Forelimb muscle (tissue), 1 donor: ENCODE measurements at regions not wholly inside any gene's neighbourhood (a gene's known extent, or its start where the extent isn't known, plus 50 kb on each side); places are given as distances from the start of the nearest gene placed in this dataset.

Experiments
- DNase-seq: peaks from one replicate; pipeline ENCODE4 v3.0.0-alpha.2; 2013; ENCODE audit warnings: low read depth

DNA sequence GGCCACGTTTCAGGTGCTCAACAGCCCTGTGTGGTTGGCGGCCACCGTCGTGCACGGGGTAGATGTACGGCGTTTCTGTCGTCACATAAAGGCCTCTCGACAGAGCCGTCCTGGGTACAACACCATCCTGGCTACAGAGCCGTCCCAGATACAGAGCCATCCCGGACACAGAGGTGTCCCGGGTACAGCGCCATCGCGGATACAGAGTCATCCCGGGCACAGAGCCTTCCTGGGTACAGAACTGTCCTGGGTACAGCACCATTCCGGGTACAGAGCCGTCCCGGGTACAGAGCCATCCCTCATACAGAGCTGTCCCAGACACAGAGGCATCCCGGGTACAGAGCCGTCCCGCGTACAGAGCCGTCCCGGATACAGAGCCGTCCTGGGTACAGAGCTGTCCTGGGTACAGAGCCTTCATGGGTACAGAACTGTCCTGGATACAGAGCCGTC lies 222.7 kb upstream of the SOX1 start:
- no peak for DNase-seq

DNA sequence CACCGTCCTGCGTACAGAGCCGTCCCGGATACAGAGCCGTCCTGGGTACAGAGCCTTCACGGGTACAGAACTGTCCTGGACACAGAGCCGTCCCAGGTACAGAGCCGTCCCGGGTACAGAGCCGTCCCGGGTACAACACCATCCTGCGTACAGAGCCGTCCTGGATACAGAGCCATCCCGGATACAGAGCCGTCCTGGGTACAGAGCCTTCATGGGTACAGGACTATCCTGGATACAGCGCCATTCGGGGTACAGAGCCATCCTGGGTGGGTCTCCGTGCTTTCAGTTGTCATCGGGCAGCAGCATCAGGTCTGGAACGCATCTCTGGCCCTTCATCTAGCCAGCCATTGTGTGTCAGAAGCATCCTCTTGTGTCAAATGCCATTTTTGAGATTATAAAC lies 222.3 kb upstream of the SOX1 start:
- DNase-seq, result no peak

DNA sequence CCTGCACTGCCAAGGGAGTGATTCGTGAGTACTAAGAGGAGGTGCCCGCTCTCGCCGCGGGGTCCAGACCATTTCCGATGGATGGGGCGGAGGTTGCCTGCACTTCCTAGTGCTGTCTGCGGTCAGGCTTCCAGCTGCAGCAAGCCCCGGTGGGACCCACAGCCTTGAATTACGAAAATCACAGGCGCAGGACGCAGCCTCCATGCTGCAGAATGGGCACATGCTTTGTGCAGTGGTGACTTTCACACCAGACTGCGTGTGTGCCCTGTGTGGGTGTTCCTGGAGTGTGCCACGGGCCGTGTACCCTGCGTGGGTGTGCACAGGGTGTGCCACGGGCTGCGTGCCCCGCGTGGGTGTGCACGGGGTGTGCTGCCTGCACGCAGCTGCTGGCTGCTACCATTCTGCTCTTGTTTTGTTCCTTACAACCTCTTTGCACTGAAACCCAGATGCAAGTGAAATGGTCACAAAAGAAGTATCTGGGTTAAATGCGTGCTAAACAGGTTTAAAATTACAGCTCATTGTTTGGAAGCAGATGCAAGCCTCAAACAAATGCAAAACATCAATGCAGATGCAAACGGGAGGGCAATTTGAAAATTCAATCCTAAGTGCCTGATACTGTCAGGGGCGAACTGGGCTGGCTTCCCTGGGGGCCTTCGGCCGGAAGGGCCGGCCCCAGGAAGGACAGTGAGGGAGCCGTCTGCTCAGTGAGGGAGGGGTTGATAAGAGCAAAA lies 221.2 kb upstream of the SOX1 start:
- no peak for DNase-seq

DNA sequence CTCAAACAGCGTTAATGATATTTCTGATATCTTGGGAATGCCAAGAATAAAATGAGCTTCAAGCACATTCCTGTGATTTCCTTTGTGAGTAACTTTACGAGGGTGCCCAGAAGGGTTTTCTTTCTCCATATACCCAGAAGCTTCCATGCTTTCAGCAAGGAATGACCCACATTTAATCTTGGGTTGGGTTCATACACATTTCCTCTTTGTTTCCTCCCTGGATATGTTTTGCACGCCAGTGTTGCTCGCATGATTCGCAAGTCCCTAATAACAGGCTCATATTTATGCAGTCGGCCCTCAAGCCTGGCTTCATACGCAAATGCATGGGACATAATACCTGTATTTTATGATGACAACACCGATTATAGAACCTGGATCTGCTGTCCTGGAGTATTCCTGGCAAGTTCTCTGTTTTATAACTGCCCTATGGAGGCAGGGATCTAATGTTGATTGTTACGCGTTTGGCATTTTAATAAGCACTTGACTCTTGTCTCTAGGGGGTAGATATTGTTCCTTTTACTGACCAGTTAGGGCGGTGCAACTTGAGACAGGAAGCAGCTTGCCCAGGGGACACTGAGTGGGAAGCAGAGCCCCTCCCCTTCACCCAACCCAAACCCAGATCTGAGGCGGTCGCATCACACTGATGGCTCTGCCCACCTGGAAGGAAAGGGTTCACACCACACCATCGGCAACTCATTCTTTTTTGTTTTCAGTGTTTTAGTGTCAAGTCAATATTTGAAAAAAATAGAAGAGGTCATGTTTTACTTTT lies 220.4 kb upstream of the SOX1 start:
- DNase-seq, result no peak

DNA sequence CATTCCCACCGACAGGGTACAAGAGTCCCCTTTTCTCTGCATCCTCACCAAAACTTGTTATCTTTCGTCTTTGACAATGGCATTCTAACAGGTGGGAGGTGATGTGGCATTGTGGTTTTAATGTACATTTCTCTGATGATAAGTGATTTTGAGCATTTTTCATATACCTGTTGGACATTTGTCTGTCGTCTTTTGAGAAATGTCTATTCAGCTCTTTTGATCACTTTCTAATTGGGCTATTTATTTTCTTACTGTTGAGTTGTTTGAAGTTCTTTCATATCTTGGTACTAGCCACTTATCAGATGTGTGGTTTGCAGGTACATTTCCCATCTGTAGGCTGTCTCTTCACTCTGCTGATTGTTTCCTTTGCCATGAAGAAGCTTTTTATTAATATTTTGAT lies 219.0 kb upstream of the SOX1 start:
- DNase-seq, result no peak

DNA sequence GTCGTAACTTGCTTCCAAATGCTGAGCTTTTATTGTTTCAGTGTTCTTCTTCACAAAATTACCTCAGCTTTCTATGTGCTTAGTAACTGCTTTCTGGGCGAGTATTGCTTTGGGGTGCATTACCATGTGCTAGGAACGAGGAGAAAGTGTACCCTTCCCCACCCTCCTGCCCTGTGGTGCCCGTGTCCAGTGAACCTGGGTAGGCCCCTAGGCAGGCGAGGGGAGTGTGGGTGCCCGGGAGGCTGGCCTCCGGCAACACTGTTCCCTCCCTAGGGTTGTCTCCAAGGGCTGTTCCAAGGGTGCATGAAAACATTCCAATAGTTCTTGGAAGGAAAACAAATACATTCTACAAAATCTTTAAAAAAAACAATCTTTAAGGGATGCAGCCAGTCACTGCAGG lies 216.5 kb upstream of the SOX1 start:
- DNase-seq, result no peak

DNA sequence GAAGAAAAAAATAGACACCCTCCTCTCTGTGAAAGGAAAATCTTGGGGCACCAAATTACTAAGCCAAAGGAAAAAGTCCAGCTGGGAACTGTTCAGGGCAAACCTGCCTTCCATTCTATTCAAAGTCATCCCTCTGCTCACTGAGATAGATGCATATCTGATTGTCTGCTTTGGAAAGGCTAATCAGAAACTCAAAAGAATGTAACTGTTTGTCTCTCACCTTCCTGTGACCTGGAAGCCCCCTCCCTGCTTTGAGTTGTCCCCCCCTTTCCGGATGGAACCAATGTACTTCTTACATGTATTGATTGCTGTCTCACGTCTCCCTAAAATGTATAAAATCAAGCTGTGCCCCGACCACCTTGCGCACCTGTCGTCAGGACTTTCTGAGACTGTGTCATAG lies 216.0 kb upstream of the SOX1 start:
- DNase-seq, result no peak

DNA sequence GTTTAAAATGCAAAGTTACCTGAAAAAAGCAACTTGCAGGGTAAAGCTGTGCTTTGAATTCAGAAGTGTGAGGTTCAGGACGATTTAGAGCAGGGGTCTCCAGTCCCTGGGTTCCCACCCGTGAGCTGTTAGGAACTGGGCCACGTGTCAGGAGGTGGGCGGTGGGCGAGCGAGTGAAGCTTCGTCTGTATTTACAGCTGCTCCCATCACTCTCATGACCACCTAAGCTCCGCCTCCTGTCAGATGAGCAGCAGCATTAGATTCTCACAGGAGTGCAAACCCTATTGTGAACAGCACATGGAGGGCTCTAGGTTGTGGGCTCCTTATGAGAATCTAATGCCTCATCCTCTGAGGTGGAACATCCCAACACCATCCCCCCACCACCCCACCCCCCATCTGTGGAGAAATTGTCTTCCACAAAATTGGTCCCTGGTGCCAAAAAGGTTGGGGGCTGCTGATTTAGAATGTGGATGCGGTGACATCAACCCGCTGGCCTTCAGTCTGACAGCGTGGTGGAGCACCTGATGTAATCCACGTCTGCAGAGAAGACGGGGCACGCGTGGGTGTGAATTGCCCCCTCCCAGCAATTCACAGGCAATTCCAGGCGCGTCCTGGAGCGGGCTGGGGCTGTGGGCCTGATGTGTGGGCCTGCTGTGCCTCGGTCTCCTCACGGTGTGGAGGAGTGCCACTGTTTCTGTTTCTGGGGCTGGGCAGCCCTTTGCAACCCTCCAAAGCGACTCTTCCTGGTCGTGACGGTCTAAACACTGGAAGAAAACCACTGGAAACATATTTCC lies 214.0 kb upstream of the SOX1 start:
- DNase-seq, result no peak

DNA sequence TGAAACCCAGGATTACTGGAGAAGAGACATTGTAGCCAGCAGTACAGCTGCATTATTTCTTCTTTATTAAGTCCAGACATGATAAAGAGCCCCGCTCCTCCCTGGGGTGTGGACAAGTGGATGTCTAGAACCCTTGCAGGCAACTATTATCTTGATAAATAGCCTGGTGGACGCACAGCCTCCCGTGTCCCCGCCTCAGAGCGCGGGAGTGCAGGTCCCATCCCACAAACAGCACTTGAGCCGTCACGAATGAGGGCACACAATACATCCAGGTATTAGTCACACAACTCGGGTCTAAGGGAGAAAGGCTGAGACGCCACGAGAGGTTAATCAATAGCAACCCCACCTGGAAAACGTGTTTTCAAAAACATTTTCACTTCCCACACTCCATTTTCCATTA lies 213.2 kb upstream of the SOX1 start:
- no peak for DNase-seq

DNA sequence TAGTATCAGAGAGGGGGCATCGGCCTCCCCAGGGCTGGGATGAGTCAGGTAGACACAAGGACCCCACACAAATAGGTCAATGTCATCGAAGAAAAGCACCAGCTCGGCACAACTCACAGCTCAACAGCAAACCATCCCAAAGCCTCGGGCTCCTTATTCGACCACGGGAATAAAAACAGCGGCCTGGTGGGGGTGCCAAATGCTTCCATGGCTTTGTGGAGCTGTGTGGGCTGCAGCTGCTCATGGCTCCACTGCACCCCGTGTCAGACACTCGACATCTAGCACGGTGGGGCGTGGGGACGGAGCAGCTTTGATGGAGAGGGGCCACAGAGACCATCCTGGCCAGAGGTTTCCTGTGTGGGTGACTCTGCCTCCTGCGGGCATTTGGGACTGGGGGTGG lies 212.5 kb upstream of the SOX1 start:
- no peak for DNase-seq

DNA sequence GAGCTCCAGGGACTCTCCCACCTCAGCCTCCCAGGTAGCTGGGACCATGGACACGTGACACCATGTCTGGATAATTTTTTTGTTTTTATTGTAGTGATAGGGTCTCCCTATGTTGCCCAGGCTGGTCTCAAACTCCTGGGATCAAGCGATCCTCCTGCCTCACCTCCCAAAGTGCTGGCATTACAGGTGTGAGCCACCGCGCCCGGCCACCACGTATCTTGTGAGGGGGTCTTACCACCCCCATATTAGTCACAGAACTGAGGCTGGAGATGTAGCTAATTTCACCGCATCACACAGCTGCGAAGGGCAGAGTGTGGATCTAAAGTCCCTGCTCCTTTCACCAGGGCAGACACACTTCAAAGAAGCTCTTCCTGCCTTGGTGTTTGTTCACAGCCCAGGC lies 211.8 kb upstream of the SOX1 start:
- no peak for DNase-seq

DNA sequence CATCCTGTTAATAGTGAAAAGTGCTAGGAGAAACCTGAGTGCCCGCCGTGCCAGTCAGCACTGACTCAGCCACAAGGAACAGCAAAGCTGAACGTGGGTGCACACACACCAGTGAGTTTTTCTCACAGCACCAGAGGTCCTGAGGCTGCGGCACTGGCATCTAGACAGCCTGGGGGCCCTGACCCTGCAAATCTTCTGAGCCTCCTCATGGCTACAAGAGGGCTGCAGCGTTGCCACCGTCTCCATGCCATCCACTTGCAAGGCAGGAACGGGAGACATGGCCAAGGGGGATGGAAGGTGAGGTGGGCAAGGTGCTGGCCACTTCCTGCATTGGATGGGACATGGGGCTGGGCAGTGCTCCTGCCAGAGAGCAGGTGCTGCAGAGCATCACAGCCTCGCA lies 211.2 kb upstream of the SOX1 start:
- DNase-seq, result no peak

DNA sequence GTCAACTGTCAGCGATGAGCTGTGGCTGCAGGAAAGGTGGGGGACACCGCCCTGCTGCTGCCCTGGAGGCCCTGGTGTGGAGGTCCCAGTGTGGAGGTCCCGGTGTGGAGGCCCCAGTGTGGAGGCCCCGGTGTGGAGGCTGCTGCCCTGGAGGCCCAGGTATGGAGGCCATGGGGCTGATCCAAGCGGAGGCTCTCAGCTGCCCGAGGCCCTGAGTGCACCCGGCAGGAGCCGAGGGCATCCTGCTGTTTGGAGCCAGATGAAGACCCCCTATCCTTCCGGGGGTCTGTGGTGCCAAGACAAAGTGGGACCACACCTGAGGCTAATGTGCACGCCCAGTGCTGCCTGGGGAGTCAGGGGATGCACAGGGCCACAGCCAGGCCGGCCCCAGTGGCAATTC lies 210.4 kb upstream of the SOX1 start:
- no peak for DNase-seq

DNA sequence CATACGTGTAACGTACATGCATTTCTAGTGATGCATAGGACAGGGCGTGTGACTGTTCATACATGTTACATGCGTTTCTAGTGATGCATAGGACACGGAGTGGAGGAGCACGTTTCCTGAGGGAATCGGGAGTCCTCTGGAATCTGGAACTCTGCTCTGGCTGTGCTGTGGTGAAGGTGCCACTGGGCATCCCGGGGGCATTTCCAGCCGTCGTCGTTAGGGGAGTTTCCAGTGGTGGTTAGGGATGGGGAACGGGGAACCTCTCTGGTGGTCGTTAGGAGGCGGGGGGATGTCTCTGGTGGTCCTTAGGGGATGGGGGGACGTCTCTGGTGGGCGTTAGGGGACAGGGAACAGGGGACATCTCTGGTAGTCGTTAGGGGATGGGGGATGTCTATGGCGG lies 209.6 kb upstream of the SOX1 start:
- DNase-seq, result no peak

DNA sequence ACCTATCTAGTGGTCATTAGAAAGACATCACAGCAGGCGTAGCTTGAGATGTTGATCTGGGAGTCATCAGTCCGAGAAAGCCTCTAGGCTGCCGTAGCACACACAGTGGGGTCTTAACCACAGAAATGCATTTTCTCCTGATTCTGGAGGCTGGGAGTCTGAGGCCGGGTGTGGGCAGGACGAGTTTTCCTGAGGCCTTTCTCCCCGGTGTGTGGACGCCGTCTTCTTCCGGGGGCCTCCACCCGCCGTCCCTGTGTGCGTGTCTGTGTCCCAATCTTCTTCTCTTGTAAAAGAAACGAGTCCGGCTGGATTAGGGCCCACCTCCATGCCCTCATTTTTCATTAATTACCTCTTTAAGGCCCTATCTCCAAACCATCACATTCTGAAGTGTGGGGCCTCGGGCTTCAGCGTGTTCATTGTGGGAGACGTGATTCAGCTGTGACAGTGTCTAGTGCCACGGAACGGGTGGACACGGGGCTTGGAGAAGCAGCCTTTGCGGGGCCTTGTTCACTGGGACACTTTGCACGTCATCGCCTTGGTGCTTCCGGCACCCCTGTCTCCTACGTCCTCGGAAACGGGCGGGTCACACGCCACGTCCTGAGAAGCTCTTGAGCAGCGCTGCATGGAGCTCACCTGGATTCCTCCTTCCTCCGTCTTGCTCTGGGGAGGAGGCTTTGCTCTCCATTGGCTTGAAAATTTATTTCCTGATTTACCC lies 208.9 kb upstream of the SOX1 start:
- DNase-seq, result no peak

DNA sequence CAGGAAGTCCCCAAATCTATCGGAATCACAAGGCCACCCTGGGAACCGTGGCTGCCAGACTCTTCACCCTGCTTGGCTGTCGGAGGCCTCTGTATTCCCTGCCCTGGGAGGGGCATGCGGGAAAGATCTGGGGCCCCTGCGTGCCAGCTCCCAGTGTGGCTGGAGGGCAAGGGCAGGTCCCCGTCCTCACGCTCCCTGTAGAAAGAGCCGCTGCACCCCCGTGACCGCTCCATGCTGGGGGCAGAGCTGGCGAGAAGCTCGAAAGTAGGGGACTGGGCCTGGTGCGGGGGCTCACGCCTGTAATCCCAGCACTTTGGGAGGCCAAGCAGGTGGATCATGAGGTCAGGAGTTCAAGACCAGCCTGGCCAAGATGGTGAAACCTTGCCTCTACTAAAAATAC lies 208.4 kb upstream of the SOX1 start:
- no peak for DNase-seq

DNA sequence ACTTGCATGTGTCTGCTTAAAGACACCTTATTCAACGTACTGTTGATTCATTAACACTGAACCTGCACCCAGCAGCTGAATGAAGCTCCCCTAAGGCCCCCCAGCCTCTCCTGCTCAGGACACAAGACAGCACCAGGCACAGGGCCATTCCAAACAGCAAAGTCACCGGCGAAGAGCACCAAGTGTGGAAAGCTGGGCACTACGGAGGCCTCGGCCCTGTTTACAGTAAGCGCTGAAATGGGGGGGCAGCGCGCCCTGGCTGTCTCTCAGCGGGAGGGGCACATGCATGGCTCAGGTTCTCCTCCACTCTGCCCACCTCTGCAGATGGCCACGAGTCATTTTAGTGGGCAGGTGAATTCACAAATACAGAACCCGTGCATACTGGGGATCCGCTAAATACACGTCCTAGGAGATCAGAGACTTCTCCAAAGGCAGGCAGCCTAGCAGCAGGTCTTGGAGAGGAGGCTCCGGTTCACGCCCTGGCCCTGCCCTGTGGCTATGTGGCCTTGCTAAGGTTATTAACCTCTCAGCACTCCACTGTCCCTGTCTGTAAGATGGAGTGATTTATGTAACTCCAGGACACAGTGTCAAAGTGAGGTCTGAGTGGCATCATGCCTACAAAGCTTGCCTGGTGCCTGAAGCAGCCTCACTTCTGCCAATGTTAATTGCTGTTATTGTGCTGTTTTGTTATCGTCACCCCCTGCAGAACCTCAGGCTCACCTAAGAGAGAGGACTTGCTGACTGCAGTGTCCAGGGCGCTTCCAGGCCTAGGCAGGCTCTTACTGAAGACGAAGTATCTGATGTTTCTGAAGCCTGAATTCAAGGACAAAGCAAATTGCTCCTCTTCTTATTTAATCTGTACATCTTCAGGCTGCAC lies 207.4 kb upstream of the SOX1 start:
- DNase-seq, result no peak

DNA sequence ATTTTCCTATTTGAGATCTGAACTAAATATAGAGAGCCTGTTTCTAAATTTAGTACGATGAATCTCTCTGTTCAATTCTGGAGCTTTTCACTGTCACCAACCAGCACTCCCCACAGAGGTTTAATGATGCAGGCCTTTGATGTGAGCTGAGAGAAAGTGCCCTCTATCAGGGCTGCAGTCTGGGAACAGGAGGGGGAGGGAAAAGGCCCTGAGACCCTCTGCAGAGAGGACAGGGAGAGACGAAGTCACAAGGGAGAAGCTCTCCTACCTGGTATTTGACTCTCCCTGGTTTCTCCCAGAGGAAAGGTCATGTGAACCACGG lies 206.8 kb upstream of the SOX1 start:
- no peak for DNase-seq

DNA sequence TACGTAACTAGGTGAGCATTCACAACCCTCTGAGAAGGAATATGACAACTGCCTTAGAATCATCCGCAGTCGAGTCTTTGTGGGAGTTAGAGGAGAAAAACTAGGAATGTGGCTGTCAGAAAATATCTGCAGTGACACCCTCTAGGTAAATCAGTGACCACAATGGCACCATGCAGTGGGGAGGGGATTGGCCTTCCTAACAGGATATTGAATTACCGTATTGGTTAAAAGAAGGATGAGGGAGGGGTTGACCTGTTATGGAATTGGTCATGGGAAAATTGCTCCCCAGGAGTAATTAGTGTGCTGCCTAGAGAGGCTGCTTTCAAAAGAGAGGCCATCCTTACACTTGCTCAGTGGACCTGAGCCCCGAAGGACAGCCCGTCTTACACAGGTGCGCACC lies 205.6 kb upstream of the SOX1 start:
- no peak for DNase-seq

DNA sequence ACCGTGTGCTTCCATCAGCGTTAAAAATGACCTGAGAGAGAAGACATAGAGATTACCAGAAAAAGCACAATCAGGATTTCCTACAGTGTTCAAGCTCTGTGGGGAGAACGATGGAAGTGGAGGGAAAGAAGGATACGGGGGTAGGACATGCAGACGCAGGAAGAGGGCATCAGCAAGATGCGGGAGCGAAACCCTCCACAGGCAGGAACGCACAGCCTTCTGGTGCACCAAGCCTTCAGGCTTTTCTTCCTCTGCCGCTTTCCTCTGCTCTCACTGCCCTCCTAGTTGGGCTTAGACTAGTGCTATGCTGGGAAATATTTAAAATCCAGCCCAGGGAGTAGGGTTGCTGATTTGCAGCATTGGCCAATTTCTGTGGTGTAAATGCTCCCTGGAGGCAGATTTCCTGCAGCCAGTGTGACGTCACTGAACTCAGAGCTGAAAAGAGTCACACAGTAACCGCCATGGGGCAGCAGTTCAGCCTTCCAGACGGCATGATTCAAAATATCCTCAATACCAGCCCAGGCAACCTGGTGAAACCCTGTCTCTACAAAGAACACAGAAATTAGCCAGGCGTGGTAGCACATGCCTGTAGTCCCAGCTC lies 205.1 kb upstream of the SOX1 start:
- no peak for DNase-seq
